ENCODE measurements at regions not wholly inside any gene's neighbourhood (a gene's known extent, or its start where the extent isn't known, plus 50 kb on each side); places are given as distances from the start of the nearest gene placed in this dataset.

DNA sequence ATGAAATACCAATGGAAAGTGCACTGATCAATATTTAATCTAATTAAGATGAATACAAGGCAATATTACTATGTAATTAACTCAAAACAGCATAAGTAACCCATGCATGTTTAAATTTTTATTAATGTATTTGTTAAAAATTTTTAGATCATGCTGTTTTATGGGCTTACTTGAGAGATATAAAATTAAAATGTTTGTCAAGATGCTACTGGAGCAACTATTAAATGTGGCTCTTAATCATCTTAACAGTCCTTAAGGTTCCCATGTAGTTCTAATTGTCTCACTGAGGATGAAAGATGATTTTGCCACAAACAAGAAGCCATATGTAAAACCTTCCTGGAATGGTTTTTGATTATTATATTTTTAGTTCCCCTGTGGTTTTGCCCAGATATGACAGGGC lies 897.1 kb downstream of the KCNMA1 start:
- TF ChIP-seq JUND (IDR thresholded peaks at IDR 0.05), result no peak
- Histone ChIP-seq H2AFZ (ENCODE audit: low read depth, low read length, poor library complexity, severe bottlenecking) (no peak overlapping the region), H3K9me3 (ENCODE audit: control insufficient read depth in 1 of 2, insufficient read depth in 1 of 2, low read depth in 1 of 2, low read length in 2 of 2) (no peaks in the 10 kb centered on the region), H3K4me2 (ENCODE audit: low read length) (no peak overlapping the region), H3K27ac (ENCODE audit: low read depth, low read length) (no peak overlapping the region), H3K79me2 (ENCODE audit: insufficient read depth, low read length) (no peaks in the 10 kb centered on the region), H3K4me3 (replicated peaks in 1 of 2; ENCODE audit: low read depth in 1 of 2, low read length in 2 of 2) (no peak overlapping the region), H3K9ac (ENCODE audit: low read length) (no peak overlapping the region), H3K27me3 (ENCODE audit: insufficient read depth, low read length) (no peaks in the 10 kb centered on the region; the same call in none of the 2 replicates), H3K9me2 (ENCODE audit: insufficient read depth) (no peaks in the 10 kb centered on the region), H3K4me1 (ENCODE audit: control insufficient read depth in 1 of 2, insufficient read depth in 2 of 2, low read length in 2 of 2) (no peaks in the 10 kb centered on the region), H3K36me3 (ENCODE audit: control insufficient read depth in 1 of 2, insufficient read depth in 2 of 2, low read length in 2 of 2) (no peaks in the 10 kb centered on the region), H4K20me1 (ENCODE audit: insufficient read depth) (no peaks in the 10 kb centered on the region)
- ChIA-PET RAD21 (ENCODE audit: low non-redundant PET in 1 of 2, low total read pairs in 2 of 2, uncharacterized antibody in 2 of 2, unreplicated experiment in 2 of 2) (no interaction called here), POLR2A (no interaction called here), CTCF (no interaction called here)
- intact Hi-C loops (cut with micrococcal nuclease), result no loop called here
- ATAC-seq (no peak), DNase-seq (ENCODE audit: low read depth, low spot score) (no peak)
- no TSS peak for BruUV-seq (replicated peaks)

DNA sequence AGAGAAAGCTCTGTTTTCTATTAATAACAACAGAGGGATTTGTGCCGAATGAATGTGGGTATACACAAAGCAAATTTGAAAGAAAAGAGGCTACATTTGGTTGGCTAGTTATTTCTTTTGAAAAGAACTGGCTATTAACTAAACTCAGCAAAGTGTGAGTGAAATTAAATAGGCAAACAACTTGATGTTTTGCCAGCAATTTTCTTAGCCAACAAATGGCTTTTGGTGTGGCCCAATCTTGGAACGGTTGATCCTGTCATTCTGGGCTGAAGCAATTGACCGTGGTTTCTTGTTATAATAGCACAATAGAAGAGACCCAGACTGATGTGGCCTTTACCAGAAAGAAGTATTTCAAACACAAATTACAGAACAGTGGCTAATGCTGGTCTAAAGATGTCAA lies 898.6 kb downstream of the KCNMA1 start:
- H2AFZ ChIP-seq (ENCODE audit: low read depth, low read length, poor library complexity, severe bottlenecking), result no peak overlapping the region

More for the DNA sequence above, 898.6 kb downstream of the KCNMA1 start:
- H3K79me2 ChIP-seq (ENCODE audit: insufficient read depth, low read length), result no peaks in the 10 kb centered on the region
- intact Hi-C loops (cut with micrococcal nuclease), result no loop called here
- no peaks in the 10 kb centered on the region; the same call in none of the 2 replicates for H3K27me3 ChIP-seq (ENCODE audit: insufficient read depth, low read length)
- H3K4me3 ChIP-seq (replicated peaks in 1 of 2; ENCODE audit: low read depth in 1 of 2, low read length in 2 of 2), result no peak overlapping the region
- H3K9me3 ChIP-seq (ENCODE audit: control insufficient read depth in 1 of 2, insufficient read depth in 1 of 2, low read depth in 1 of 2, low read length in 2 of 2), result no peaks in the 10 kb centered on the region
- no peak for TF ChIP-seq CBX3 (IDR thresholded peaks at IDR 0.05; ENCODE audit: low read depth)
- no peak for TF ChIP-seq EGR1 (IDR thresholded peaks at IDR 0.05; ENCODE audit: low read depth)
- TF ChIP-seq, protein P1, sequence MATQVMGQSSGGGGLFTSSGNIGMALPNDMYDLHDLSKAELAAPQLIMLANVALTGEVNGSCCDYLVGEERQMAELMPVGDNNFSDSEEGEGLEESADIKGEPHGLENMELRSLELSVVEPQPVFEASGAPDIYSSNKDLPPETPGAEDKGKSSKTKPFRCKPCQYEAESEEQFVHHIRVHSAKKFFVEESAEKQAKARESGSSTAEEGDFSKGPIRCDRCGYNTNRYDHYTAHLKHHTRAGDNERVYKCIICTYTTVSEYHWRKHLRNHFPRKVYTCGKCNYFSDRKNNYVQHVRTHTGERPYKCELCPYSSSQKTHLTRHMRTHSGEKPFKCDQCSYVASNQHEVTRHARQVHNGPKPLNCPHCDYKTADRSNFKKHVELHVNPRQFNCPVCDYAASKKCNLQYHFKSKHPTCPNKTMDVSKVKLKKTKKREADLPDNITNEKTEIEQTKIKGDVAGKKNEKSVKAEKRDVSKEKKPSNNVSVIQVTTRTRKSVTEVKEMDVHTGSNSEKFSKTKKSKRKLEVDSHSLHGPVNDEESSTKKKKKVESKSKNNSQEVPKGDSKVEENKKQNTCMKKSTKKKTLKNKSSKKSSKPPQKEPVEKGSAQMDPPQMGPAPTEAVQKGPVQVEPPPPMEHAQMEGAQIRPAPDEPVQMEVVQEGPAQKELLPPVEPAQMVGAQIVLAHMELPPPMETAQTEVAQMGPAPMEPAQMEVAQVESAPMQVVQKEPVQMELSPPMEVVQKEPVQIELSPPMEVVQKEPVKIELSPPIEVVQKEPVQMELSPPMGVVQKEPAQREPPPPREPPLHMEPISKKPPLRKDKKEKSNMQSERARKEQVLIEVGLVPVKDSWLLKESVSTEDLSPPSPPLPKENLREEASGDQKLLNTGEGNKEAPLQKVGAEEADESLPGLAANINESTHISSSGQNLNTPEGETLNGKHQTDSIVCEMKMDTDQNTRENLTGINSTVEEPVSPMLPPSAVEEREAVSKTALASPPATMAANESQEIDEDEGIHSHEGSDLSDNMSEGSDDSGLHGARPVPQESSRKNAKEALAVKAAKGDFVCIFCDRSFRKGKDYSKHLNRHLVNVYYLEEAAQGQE (IDR thresholded peaks at IDR 0.05; ENCODE audit: low read depth), result no peak
- no peak for TF ChIP-seq POLR2A (IDR thresholded peaks at IDR 0.05; ENCODE audit: borderline replicate concordance, extremely low read depth, insufficient read depth, insufficient read length)
- TF ChIP-seq, protein P2, sequence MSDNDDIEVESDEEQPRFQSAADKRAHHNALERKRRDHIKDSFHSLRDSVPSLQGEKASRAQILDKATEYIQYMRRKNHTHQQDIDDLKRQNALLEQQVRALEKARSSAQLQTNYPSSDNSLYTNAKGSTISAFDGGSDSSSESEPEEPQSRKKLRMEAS (IDR thresholded peaks at IDR 0.05), result no peak
- no peak for TF ChIP-seq ELF1 (IDR thresholded peaks at IDR 0.05; ENCODE audit: borderline replicate concordance, low read depth)
- TF ChIP-seq TCF7L2 (IDR thresholded peaks at IDR 0.05; ENCODE audit: borderline replicate concordance, extremely low read depth, insufficient read depth, insufficient read length), result no peak
- no peak for TF ChIP-seq SP1 (IDR thresholded peaks at IDR 0.05; ENCODE audit: low read depth)
- no peak for TF ChIP-seq SIN3A (IDR thresholded peaks at IDR 0.05; ENCODE audit: low read depth)
- no peak for TF ChIP-seq POLR2AphosphoS5 (IDR thresholded peaks at IDR 0.05; ENCODE audit: low read depth, low read length)
- TF ChIP-seq FOSL1 (IDR thresholded peaks at IDR 0.05; ENCODE audit: low read depth), result no peak
- no peak for TF ChIP-seq ZNF274 (IDR thresholded peaks at IDR 0.05; ENCODE audit: low read depth, low read length)
- no peak for TF ChIP-seq EZH2phosphoT487 (IDR thresholded peaks at IDR 0.05; ENCODE audit: borderline replicate concordance)
- no peak for TF ChIP-seq SRF (IDR thresholded peaks at IDR 0.05; ENCODE audit: low read depth)
- no peak for TF ChIP-seq EZH2 (IDR thresholded peaks at IDR 0.05)
- no peaks in the 10 kb centered on the region for H4K20me1 ChIP-seq (ENCODE audit: insufficient read depth)
- no peaks in the 10 kb centered on the region for H3K4me1 ChIP-seq (ENCODE audit: control insufficient read depth in 1 of 2, insufficient read depth in 2 of 2, low read length in 2 of 2)
- POLR2A ChIA-PET, result no interaction called here
- no peaks in the 10 kb centered on the region for H3K36me3 ChIP-seq (ENCODE audit: control insufficient read depth in 1 of 2, insufficient read depth in 2 of 2, low read length in 2 of 2)
- CTCF ChIA-PET, result no interaction called here
- no peak overlapping the region for H3K4me2 ChIP-seq (ENCODE audit: low read length)
- no peak for ATAC-seq
- no peak for DNase-seq (ENCODE audit: low read depth, low spot score)
- H3K27ac ChIP-seq (ENCODE audit: low read depth, low read length), result no peak overlapping the region
- no peaks in the 10 kb centered on the region for H3K9me2 ChIP-seq (ENCODE audit: insufficient read depth)
- BruUV-seq (replicated peaks), result no TSS peak
- H3K9ac ChIP-seq (ENCODE audit: low read length), result no peak overlapping the region
- RAD21 ChIA-PET (ENCODE audit: low non-redundant PET in 1 of 2, low total read pairs in 2 of 2, uncharacterized antibody in 2 of 2, unreplicated experiment in 2 of 2), result no interaction called here
